SW480 (cell line): ENCODE measurements at regions not wholly inside any gene's neighbourhood (a gene's known extent, or its start where the extent isn't known, plus 50 kb on each side); places are given as distances from the start of the nearest gene placed in this dataset.
"Not testable (repeated sequence)": the region's sequence is repeated elsewhere in the genome, so short reads cannot be mapped to it uniquely, and the experiment has no call there.

Experiments
- DNase-seq: peaks from one replicate; pipeline ENCODE4 v3.0.0-alpha.2; 2016; ENCODE audit warnings: low spot score

DNA sequence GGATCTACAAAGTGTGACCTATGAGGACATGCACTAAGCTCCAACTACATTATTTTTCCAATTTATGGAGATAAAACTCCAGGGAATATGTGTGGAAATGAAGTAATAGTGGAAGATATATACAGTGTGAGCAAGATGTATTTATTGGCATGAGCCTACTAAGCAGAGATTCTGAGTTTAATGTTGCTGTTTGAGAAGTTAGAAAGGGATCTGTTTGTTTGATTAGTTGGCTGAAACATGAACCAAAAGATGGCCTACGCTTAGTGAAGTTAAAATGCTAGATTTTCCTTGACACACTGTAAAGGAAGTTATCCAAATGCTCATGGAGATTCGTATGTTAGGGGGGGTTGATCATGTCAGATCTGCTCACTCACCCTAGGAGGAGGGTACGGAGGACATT lies 621.7 kb downstream of the TMEM182 start:
- DNase-seq, result no peak

DNA sequence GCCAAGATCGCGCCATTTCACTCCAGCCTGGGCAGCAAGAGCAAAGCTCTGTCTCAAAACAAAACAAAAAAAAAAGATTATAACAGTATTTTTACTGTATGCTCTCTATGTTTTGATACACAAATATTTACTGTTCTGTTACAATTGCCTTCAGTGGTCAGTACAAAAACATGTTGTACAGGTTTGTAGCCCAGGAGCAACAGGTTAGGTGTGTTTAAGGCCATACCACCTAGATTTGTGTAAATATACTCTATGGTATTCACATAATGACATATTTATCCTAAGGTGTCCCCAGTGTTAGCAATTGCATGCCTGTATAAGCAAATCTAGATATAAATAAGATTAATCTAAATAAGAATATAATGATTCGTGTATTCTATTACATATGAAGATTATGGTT lies 625.0 kb downstream of the TMEM182 start:
- DNase-seq, result no peak

DNA sequence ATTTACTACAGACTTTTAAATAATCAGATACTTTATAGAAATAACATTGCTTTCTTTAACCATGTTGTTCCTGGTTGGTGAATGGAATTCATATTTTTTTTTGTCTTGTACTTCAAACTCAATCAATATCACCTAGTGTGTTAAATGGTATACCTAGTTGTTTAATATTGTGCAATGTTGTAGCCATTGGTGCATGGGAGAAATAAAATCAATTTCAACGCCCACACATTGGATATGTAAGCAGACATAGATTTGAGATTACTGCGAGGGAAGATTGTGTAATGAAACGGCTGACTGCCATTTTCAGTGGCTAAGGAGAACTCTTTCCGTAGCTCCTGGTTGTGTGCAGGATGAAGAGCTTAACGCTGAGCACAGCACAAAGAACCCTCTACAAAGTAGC lies 626.1 kb downstream of the TMEM182 start:
- no peak for DNase-seq

DNA sequence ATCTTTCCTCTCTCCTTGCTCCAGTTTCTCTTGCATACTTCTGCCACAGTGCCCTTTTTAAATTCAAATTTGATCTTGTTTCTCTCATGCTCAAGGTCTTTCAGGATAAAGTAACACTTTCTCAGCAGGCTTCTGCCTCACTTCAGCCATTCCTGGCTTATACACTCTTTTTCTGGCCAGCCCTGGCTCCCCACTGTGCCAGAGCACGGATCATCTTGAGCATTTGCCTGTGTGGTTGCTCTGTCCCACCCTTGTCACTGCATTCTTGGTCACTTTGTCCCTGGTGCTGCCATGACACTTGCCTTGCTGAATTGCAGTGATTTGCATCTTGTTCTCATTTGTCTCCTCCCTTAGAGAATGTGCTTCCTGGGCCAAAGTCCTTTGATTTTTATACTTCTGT lies 634.3 kb downstream of the TMEM182 start:
- no peak for DNase-seq

DNA sequence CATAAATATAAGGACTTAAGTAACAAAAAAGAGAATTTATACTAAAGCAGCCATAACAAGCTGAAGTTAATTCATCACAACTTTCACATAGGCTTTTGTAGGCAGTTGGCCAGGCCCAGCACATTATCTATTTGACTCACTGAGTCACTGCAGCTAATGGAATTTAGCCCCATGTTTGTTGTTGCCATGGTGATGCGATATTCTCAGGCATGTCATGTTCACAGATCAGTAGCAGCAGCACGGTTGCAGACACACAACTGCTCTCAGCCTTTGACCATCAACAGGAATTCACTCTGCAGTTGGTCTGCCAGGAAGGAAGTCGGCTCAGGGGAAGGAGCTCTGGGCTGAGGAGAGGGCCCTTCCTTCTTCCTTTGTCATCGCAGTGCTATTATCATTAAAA lies 639.8 kb downstream of the TMEM182 start:
- DNase-seq, result no peak

DNA sequence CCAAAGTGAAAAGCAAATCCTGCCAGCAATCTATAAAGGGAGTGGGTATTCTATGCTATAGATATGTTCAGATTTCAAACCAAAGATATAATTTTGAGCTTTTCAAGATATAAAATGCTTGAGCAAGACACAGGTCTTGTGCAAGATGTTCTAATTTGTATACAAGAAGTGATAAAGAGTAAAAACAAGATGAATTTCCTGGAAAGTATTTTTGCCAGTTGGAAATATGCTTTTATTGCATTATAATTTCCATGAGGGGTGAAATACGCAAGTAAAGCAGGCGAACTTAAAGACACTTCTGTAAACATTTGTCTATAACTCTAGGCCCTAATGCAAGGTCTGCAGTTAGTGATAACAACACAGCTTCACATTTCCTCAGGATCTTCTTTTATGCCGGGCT lies 640.5 kb downstream of the TMEM182 start:
- DNase-seq, result no peak

DNA sequence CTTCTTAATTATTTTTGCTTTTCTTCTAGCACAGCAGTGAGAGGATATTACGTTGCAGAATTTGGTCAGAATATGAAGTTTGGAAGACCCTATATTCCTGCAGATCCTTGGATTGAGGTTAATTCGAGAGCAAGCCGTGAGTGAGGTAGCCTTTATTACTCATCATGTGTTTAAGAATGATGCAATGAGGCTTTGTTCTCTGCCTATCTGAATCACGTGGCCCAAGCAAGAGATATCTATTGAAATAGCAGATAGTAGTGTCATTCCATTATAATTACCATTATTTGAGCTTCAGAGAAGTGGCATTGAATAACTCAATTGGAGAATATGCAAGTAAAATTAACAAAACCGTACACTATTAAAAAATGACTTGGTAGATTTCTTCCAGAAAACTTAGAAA lies 641.1 kb downstream of the TMEM182 start:
- DNase-seq, result no peak

DNA sequence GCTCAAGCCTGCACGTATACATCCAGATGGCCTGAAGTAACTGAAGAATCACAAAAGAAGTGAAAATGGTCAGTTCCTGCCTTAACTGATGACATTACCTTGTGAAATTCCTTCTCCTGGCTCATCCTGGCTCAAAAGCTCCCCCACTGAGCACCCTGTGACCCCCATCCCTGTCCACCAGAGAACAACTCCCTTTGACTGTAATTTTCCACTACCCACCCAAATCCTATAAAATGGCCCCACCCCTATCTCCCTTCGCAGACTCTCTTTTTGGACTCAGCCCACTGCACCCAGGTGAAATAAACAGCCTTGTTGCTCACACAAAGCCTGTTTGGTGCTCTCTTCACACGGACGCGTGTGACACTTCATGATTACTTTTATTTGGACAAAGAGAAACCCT lies 641.6 kb downstream of the TMEM182 start:
- DNase-seq, result not testable (repeated sequence)

DNA sequence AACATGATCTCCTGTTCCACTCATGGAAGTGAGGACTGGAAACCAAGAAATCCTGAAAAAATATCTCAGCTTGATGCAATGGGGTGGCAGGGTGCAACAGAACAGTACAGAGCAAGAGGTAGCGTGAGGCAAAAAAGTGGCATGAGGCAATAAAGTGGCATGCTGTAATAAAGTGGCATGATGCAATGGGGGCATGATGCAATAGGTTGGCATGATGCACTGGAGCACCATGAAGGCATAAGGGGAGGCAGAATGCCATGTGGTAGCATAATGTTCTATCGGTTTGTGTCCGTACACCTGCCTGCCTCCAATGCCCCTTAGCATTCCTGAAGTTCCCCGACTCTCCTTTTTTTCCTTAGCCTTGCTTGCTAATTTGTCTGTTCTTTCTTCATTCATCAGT lies 648.4 kb downstream of the TMEM182 start:
- no peak for DNase-seq

DNA sequence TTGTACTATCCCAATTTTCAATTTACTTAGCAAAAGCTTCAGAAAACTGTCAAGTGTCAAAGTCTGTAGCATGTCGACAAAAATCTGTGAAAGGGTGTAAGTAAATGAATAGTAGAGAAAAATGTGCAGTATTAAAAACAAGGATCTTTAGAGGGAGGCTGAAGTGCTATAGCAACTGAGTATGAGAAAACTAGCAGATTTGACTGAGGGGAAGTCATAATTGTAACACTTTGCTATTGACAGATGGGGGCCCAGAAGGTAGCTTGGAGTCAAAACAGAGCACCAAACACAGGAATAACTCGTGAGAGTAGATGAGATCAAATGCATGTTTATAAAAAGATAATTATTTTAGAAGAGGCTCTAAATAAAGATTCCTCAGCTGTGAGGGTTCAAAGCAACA lies 657.7 kb downstream of the TMEM182 start:
- DNase-seq, result no peak

DNA sequence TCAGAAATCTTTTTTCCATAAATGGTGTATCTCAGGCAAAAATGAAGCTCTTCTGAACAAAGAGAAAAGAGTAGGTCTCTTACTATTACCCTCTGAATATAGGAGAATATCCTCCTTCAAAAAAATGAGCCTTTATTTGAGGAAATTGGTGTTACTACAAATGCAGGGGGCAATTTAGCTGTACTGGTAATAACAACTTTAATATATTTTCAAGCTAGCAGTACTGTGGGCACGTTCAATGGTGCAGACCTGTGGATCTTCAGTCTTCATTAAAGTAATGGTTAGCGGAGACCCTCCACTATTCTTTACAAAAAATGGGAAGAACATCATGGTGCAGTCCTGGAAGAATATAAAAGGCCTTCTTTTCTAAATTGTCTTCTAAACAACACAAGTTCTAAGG lies 661.3 kb downstream of the TMEM182 start:
- no peak for DNase-seq

DNA sequence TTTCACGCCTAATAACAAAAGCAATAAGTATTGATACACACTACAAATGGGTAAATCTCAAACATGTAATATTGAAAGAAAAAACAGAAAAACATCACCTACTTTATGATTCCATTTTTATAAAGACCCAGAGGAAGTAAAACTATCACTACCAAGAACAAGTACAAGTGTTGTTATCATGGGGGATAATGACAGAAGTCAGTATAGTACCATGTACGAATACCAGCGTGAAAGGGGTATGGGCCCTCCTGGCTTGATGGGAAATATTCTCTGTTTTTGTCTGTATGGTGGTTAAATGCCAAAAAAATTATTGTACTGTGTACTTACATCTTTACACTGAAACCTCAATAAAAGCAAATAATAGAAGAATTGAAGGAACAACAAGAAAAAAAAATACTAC lies 665.7 kb downstream of the TMEM182 start:
- no peak for DNase-seq

DNA sequence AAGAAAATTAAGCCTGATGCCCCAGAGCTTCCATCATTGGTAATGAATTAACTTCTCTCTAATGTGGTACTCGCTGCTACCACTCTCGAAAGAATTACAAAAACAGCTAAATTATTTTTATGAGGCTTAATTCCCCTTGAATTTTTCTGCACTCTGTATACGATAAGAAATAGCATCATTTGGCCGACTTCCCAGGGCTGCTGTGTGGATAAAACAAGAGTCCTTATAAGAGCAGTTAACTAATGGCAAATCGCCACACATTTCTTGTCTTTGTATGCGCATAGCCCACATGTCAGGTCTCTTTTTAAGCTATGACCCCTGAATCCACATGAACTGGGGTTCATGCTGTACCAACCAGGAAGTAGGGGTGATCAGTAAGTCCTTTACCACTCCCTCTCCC lies 668.4 kb downstream of the TMEM182 start:
- DNase-seq, result no peak

DNA sequence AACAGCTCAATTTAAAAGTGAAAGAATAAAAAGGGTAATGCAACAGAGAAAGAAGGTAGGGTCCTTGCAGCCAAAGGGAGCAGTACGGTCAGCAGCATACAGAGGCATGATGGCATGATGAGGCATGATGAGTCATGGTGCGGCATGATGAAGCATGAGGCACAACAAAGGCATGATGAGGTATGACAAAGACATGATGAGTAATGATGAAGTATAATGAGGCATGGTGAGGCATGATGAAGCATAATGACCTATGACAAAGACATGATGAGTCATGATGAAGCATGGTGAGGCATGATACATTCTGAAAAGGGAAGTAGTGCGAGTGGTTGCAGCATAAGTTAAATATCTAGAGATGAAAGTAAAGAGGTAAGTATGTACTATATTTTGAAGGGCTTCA lies 673.2 kb downstream of the TMEM182 start:
- peak; percentile 5 for DNase-seq

DNA sequence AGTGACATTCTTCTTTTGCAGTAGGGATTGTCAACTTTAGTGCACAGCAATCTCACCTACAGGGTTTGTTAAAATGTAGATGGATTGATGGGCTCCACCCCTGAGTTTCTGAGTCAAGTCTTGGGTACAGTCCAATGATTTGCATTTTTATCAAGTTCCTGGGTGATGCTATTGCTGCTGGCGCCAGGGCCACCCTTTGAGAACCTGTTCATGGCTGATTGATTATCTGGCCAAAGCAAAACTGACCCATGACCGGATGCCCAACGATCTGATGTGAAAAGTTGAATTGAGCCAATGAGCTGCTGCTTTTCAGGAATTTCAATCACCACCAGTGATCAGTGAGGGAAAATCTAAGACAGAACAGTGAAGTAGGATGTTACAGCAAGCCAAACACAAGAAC lies 675.3 kb downstream of the TMEM182 start:
- DNase-seq, result no peak

DNA sequence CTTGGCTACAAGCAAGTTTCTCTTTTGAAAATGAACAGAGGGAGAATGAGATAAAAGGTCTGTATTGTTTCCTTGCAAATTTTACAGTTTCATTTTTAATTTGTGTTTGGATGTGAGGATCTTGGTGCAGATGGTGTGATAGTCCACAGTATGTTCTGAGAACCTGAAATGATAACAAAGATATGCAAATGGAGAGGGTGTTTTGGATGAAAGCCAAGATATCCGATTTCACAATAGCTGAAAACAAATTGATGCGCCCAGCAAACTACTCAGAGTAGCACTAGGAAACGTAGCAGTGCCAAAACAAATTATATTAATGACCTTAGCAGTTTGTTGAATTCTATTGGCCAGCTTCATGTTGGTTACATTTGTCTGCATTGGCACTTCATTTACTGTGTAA lies 683.5 kb downstream of the TMEM182 start:
- DNase-seq, result peak; percentile 17

DNA sequence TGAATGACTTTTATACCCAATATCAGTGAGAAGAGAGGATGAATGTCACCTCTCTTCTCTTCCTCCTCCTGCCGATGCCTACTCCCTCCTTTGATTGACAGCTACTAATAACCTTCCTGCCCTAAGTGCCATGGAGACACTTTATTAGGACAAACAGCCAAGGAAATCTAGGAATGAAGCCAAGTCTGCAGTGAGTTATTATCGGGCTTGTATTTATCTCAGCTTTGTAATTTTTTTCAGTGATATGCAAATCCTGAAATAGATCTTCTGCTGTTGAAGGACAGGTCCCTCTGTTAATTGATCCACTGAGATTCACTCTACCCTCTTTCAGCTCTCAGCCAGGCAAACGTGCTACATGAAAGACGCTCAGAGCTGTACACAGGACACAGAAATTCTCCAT lies 686.7 kb downstream of the TMEM182 start:
- DNase-seq, result no peak

DNA sequence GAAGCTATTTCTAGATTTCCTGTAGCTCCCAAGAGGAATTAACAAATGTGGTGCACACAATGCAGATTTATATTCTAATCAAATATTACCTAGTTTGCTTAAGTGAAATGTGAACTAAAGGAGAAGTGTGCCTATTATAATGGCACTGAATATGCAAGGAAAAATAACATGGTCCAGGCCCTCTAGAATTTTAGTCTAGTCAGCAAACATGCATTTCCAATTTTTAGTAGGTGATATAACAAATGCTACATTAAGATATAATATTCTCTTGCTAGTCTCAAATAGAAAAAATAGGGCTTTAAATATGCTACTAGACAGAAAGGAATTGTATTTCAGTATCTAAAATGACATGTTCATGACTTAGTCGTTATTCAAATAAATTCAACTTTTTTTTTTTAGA lies 689.5 kb downstream of the TMEM182 start:
- DNase-seq, result no peak

DNA sequence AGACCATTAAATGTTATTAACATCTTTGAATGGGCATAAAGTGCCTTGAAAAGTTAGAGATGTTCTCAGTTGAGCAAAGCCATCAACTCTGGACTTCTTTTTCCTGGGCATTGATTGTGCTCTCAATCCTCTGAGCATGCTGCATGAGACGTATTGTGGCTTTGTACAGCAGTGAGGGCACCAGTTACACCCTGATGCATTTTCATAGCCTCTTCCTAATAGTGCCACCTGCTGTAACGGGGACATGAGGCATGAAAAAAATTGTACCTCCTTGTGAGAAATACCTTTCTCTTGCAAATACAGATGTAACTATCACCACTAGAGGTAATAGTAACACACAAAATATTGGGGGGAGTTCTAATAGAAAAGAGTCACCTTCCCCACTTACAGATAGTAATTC lies 697.5 kb downstream of the TMEM182 start:
- DNase-seq, result peak; percentile 19

DNA sequence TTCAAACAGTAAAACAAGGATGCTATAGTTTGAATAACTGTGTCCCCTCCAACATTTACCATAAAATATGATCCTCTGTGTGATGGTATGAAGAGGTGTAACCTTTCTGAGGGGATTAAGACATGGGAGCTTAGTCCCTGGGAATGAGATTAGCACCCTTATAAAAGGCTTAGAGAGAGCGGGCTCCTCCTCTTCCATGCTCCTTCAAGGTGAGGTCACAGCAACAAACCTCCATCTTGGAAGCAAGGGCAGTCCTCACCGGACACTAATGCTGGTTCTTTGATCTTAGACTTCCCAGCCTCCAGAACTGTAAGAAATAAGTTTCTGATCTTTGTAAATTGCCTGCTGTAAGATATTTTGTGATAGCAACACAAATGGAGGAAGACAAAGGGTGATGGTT lies 700.3 kb downstream of the TMEM182 start:
- DNase-seq, result no peak

DNA sequence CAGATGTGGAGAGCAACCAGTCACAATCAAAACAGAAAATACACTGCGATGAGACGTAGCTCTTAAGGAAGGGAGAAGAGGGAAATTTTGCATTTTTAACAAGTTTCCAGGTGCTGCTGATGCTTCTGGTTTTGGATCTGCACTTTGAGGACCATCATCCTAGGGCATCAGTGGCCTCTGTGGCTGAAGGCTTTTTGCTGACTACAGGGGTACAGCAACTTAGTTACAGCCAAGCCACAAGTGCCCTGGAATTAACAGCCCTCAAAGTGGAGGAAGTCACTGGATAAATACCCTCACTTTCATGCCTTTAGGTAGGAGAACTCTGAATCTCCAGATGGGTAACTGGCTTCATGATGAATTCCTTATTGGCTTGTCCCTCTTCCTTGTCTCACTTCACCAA lies 700.9 kb downstream of the TMEM182 start:
- DNase-seq, result no peak

DNA sequence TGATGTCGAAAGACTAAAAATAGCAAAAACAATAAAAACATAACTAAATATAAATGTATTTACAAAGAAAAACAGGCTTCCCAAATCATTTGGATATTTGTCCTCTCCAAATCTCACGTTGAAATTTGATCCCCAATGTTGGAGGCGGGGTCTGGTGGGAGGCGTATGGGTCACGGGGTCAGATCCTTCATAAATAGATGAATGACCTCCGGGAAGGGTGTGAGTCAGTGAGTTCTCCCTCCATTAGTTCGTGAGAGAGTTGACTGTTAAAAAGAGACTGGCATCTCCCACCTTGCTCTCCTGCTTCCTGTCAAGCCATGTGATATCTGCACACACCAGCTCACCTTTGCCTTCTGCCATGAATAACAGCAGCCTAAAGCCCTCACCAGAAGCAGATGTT lies 703.0 kb downstream of the TMEM182 start:
- DNase-seq, result peak; percentile 20

DNA sequence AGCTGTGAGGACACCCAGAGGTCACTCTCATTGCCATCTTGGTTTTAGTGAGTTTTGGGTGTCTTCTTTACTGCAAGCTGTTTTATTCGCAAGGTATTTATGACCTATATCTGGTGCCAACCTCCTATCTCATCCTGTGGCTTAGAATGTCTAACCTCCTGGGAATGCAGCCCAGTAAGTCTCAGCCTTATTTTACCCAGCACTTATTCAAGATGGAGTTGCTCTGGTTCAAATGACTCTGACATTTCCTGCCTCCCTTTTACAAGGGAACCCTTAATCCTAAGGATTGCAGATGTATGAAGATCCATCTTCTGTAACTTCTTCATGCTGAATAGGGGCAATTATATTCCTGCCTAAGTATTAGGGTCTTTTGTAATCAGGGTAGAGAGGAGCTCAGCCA lies 708.0 kb downstream of the TMEM182 start:
- no peak for DNase-seq

DNA sequence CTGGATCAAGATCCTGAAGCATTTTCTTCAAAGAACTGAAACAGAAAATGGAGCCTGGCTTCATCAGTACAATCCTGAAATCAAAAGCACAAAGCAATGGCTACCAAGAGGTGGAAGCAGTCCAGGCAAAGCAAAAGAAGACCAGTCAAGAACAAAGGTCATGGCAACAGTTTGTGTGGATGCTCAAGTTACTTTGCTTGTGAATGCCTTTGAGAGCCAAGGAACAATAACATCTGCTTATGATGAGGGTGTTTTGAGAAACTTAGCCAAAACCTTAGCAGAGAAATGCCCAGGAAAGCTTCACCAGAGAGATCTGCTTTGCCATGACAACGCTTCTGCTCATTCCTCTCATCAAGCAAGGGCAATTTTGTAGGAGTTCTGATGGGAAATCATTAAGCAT lies 723.1 kb downstream of the TMEM182 start:
- DNase-seq, result no peak

DNA sequence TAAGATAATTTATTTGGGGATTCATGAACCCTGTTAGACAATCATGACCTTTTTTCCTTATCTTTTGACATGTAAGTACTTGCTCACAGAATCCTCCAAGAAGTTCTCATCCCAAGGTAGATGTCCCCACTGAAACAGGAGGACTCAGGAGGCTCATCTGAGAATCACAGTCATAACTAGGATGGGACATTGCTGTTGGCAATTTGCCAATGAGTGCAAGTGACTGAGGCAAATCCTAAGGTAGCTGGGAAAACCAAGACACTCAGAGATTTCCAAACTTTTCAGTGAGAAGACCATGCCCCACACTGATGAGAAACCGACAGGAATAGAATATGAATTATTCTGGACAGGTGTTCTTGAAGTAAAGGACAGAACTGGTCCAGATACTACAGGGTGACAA lies 735.0 kb downstream of the TMEM182 start:
- no peak for DNase-seq
